ENCODE measurements at regions not wholly inside any gene's neighbourhood (a gene's known extent, or its start where the extent isn't known, plus 50 kb on each side); places are given as distances from the start of the nearest gene placed in this dataset.

GRCh38 chr3:69604735-69605450 is 134.4 kb upstream of the MITF start:
- ChIA-PET POLR2A (no interaction called here), CTCF (interaction anchor here (0.8 kb wide), 1 partner anchor 22 kb away, joined by 3 read pairs; no protein-coding TSS in a partner anchor)
- H3K4me3 ChIP-seq (ENCODE audit: low read depth, low read length): no peak overlapping the region
- no peaks in the 10 kb centered on the region for H3K36me3 ChIP-seq (ENCODE audit: control insufficient read depth, insufficient read depth, low read length)
- TF ChIP-seq, protein P1, sequence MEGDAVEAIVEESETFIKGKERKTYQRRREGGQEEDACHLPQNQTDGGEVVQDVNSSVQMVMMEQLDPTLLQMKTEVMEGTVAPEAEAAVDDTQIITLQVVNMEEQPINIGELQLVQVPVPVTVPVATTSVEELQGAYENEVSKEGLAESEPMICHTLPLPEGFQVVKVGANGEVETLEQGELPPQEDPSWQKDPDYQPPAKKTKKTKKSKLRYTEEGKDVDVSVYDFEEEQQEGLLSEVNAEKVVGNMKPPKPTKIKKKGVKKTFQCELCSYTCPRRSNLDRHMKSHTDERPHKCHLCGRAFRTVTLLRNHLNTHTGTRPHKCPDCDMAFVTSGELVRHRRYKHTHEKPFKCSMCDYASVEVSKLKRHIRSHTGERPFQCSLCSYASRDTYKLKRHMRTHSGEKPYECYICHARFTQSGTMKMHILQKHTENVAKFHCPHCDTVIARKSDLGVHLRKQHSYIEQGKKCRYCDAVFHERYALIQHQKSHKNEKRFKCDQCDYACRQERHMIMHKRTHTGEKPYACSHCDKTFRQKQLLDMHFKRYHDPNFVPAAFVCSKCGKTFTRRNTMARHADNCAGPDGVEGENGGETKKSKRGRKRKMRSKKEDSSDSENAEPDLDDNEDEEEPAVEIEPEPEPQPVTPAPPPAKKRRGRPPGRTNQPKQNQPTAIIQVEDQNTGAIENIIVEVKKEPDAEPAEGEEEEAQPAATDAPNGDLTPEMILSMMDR (IDR thresholded peaks at IDR 0.05; ENCODE audit: insufficient read depth, low read depth, low read length): no peak
- DNase-seq (ENCODE audit: low read depth): no peak
- peaks cover 1% of the 10 kb centered on the region; the same call in 1 of the 2 replicates for H3K27me3 ChIP-seq (ENCODE audit: control insufficient read depth, insufficient read depth, low read length)

GRCh38 chr3:69602112-69602511 is 137.2 kb upstream of the MITF start:
- POLR2A ChIA-PET: no interaction called here
- CTCF ChIA-PET: no interaction called here
- Histone ChIP-seq H3K27me3 (ENCODE audit: control insufficient read depth, insufficient read depth, low read length) (peaks cover 1% of the 10 kb centered on the region; the same call in 1 of the 2 replicates), H3K4me3 (ENCODE audit: low read depth, low read length) (no peak overlapping the region), H3K36me3 (ENCODE audit: control insufficient read depth, insufficient read depth, low read length) (no peaks in the 10 kb centered on the region)
- no peak for DNase-seq (ENCODE audit: low read depth)
- TF ChIP-seq, protein P1 (IDR thresholded peaks at IDR 0.05; ENCODE audit: insufficient read depth, low read depth, low read length): no peak

DNA sequence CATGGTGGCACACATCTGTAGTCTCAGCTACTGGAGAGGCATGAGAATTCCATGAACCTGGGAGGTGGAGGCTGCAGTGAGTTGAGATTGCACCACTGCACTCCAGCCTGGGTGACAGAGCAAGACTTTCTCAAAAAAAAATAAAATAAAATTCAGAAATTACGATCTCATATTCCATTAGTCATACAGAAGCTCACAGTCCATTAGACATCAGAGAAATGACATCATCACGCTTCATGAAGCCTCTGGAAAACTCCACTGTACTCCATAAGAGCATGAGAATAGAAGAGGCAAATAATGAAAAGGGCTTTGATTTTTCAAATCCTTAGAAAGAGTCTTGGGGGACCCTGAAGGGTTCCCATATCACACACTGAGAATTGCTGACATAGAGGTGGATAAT is 145.0 kb upstream of the MITF start:
- ChIA-PET POLR2A (no interaction called here), CTCF (interaction anchor here (0.6 kb wide), 2 partner anchors 141 to 231 kb away, joined by 3 read pairs; no protein-coding TSS in a partner anchor)
- DNase-seq (ENCODE audit: low read depth): no peak
- no peak overlapping the region for H3K4me3 ChIP-seq (ENCODE audit: low read depth, low read length)
- no peaks in the 10 kb centered on the region for H3K27me3 ChIP-seq (ENCODE audit: control insufficient read depth, insufficient read depth, low read length)
- no peaks in the 10 kb centered on the region for H3K36me3 ChIP-seq (ENCODE audit: control insufficient read depth, insufficient read depth, low read length)
- TF ChIP-seq, protein P1 (IDR thresholded peaks at IDR 0.05; ENCODE audit: insufficient read depth, low read depth, low read length): no peak

DNA sequence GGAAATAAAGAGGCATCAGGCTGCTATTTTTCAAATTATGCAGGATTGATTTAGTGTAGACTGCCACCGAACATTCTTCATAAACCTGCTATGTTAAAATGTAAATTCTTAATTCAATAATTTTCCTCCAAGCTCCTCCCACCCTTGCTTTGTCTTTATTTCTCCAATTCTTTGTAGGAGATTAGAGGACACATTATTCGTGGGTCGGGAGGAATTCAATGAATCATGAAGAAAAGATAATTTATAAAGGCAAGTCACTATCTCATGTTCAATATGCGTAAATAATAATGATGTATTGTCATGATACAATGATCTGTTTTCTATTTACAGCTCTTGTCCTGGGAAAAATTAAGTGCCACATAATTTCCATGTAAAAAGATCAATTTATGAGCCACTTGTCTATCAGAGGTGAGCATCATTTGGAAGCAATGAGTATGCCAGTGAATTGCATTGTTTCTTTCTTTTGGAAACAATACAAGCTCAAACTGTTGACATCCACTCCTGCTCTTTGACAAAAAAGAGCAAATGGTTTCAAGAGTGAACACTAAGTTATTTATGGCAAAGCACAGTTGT is 148.0 kb upstream of the MITF start:
- TF ChIP-seq, protein P1 (IDR thresholded peaks at IDR 0.05; ENCODE audit: insufficient read depth, low read depth, low read length): no peak
- no peak for DNase-seq (ENCODE audit: low read depth)
- Histone ChIP-seq H3K4me3 (ENCODE audit: low read depth, low read length) (no peak overlapping the region), H3K36me3 (ENCODE audit: control insufficient read depth, insufficient read depth, low read length) (no peaks in the 10 kb centered on the region), H3K27me3 (ENCODE audit: control insufficient read depth, insufficient read depth, low read length) (no peaks in the 10 kb centered on the region)
- ChIA-PET CTCF (no interaction called here), POLR2A (no interaction called here)

DNA sequence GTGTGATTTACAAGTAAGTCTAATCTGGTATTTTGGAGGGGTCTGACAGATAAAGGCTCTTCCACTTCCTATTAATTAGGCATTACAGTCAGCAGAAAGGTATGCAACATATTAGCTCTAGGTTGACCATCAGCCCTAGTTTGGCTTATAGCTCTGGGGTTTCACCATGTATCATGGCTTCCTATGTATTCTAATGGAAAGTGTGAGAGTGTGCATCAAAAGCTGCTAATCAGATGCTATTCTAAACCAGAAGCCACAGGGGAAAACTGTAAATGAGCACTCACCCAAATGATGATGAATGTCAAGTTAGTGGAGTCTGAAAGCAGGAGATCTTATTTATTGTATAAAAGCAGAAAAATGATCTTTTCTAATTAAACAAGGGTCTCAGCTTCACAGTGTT is 149.2 kb upstream of the MITF start:
- no peaks in the 10 kb centered on the region for H3K36me3 ChIP-seq (ENCODE audit: control insufficient read depth, insufficient read depth, low read length)
- CTCF ChIA-PET: interaction anchor here (0.6 kb wide), 1 partner anchor 403 kb away, joined by 3 read pairs; no protein-coding TSS in a partner anchor
- no peak for DNase-seq (ENCODE audit: low read depth)
- no peak overlapping the region for H3K4me3 ChIP-seq (ENCODE audit: low read depth, low read length)
- H3K27me3 ChIP-seq (ENCODE audit: control insufficient read depth, insufficient read depth, low read length): no peaks in the 10 kb centered on the region
- POLR2A ChIA-PET: no interaction called here
- TF ChIP-seq, protein P1 (IDR thresholded peaks at IDR 0.05; ENCODE audit: insufficient read depth, low read depth, low read length): no peak
